ENCODE measurements at regions not wholly inside any gene's neighbourhood (a gene's known extent, or its start where the extent isn't known, plus 50 kb on each side); places are given as distances from the start of the nearest gene placed in this dataset.

- TF ChIP-seq DPF2 (IDR thresholded peaks at IDR 0.05) (no peak), CTCF (IDR thresholded peaks at IDR 0.05 in 2 of 3, conservative IDR thresholded peaks at IDR 0.05 in 1 of 3; ENCODE audit: control insufficient read depth in 2 of 3, extremely low read depth in 1 of 3, insufficient read depth in 1 of 3, low read depth in 3 of 3, low read length in 3 of 3) (no peak), CREM (IDR thresholded peaks at IDR 0.05; ENCODE audit: low read depth) (no peak), JUND (IDR thresholded peaks at IDR 0.05; ENCODE audit: low read depth, low read length) (no peak), ZZZ3 (IDR thresholded peaks at IDR 0.05; ENCODE audit: control insufficient read depth, insufficient read length, low read depth) (no peak), TCF3 (IDR thresholded peaks at IDR 0.05; ENCODE audit: borderline replicate concordance, insufficient read depth, low read depth, low read length) (no peak), POLR2A (IDR thresholded peaks at IDR 0.05; ENCODE audit: low read depth, low read length) (no peak), REST (IDR thresholded peaks at IDR 0.05; ENCODE audit: low read depth, low read length) (no peak), EP300 (IDR thresholded peaks at IDR 0.05; ENCODE audit: borderline replicate concordance in 1 of 2, control insufficient read depth in 1 of 2, low read depth in 2 of 2, low read length in 2 of 2) (no peak), YY1 (IDR thresholded peaks at IDR 0.05; ENCODE audit: low read depth, low read length) (no peak), IKZF1 (conservative IDR thresholded peaks at IDR 0.05) (no peak), TCF7 (IDR thresholded peaks at IDR 0.05; ENCODE audit: borderline replicate concordance) (no peak), MYC (IDR thresholded peaks at IDR 0.05; ENCODE audit: insufficient read depth, insufficient read length, insufficient replicate concordance, low read length, severe bottlenecking) (no peak)
These were observed 89.3 kb upstream of the ATL2 start for GRCh38 chr2:38466409-38466808.
